CD8-positive, alpha-beta memory T cell (primary cell): ENCODE measurements at regions not wholly inside any gene's neighbourhood (a gene's known extent, or its start where the extent isn't known, plus 50 kb on each side); places are given as distances from the start of the nearest gene placed in this dataset.

Source experiments
- CTCF ChIA-PET: fragments of 350-600 bp; sonication (Branson Sonifier 250); formaldehyde crosslinking; loops from one replicate; lab custom pipeline; 2021; ENCODE audit warnings: antibody characterized with exemption; lab: Charles Lee
- POLR2A ChIA-PET: fragments of 350-600 bp; sonication (Branson Sonifier 250); formaldehyde crosslinking; loops from one replicate; lab custom pipeline; 2021; ENCODE audit warnings: antibody characterized with exemption; lab: Charles Lee
- DNase-seq, 5 donors: peaks; one replicate each; pipeline versions ENCODE4 v3.0.0 to v3.0.0-alpha.2; 2020 to 2022; ENCODE audit warnings: mixed read lengths in 1 of 5
- H3K27ac ChIP-seq: one replicate; pipeline ENCODE4 v1.7.0; 2013; ENCODE audit warnings: low read depth, mild to moderate bottlenecking, low read length, moderate library complexity
- H3K27me3 ChIP-seq: 2 replicates; pipeline ENCODE4 v1.7.0; 2013; ENCODE audit warnings: low read length, mild to moderate bottlenecking; ENCODE audit not compliant: insufficient read depth, poor library complexity, severe bottlenecking
- H3K36me3 ChIP-seq: 2 replicates; pipeline ENCODE4 v1.7.0; 2013; ENCODE audit warnings: mild to moderate bottlenecking, low read length, moderate library complexity; ENCODE audit not compliant: insufficient read depth
- H3K4me1 ChIP-seq: 2 replicates; pipeline ENCODE4 v1.7.0; 2013; ENCODE audit warnings: mild to moderate bottlenecking, low read length, moderate library complexity; ENCODE audit not compliant: insufficient read depth
- H3K4me3 ChIP-seq: 2 replicates; pipeline ENCODE4 v1.7.0; 2013; ENCODE audit warnings: mild to moderate bottlenecking, low read length
- H3K9me3 ChIP-seq: 2 replicates; pipeline ENCODE4 v1.7.0; 2013; ENCODE audit warnings: mild to moderate bottlenecking, low read length
- H3K27ac Mint-ChIP-seq, 8 donors: one replicate each; pipeline ENCODE4 v1.8.0; 2020 to 2021; ENCODE audit warnings: mixed read lengths in 8 of 8, mild to moderate bottlenecking in 6 of 8, inconsistent platforms in 3 of 8, moderate library complexity in 3 of 8
- H3K27me3 Mint-ChIP-seq, 2 donors: one replicate each; pipeline ENCODE4 v1.8.0; 2020 to 2021; ENCODE audit warnings: mixed read lengths in 2 of 2, mild to moderate bottlenecking in 1 of 2, moderate library complexity in 1 of 2
- H3K36me3 Mint-ChIP-seq, 3 donors: one replicate each; pipeline ENCODE4 v1.8.0; 2020 to 2021; ENCODE audit warnings: mixed read lengths in 3 of 3, inconsistent platforms in 1 of 3, mild to moderate bottlenecking in 1 of 3
- H3K4me1 Mint-ChIP-seq, 3 donors: one replicate each; pipeline ENCODE4 v1.8.0; 2020 to 2021; ENCODE audit warnings: mixed read lengths in 3 of 3, inconsistent platforms in 1 of 3, mild to moderate bottlenecking in 1 of 3
- H3K4me3 Mint-ChIP-seq, 7 donors: one replicate each; pipeline ENCODE4 v1.8.0; 2020 to 2021; ENCODE audit warnings: mixed read lengths in 7 of 7, mild to moderate bottlenecking in 6 of 7, moderate library complexity in 4 of 7, inconsistent platforms in 2 of 7
- H3K9me3 Mint-ChIP-seq, 5 donors: one replicate each; pipeline ENCODE4 v1.8.0; 2020 to 2022; ENCODE audit warnings: mixed read lengths in 5 of 5, mild to moderate bottlenecking in 3 of 5, moderate library complexity in 2 of 5, inconsistent platforms in 1 of 5

DNA sequence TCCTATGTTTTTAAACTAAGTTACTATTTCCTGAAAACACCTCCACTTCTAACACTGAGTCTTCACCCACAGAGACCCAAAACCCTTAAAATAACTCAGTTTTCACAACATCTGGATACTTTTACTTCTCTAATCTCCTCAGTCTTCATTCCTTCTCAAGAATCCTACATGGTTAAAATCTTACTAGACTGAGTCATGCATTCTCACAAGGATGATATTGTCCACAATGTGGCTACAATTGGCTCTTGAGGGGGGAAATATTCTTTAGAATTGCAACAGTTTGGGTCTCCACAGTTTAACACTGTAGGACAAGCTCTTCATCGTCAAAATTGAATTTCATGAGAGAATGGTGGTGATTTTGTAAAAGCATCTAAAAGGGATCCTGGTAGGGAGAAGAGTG, 397.1 kb downstream of the SLITRK5 start:
- Mint-ChIP-seq H3K4me1 (no peaks in the 10 kb centered on the region), H3K4me3 (no peak overlapping the region), H3K27me3 (no peaks in the 10 kb centered on the region), H3K27ac (no peak overlapping the region), H3K9me3 (peaks cover 0 to 13% (median 5%) of the 10 kb centered on the region in 5 donors), H3K36me3 (no peaks in the 10 kb centered on the region)
- Histone ChIP-seq H3K27ac (no peak overlapping the region), H3K36me3 (no peaks in the 10 kb centered on the region), H3K4me1 (no peaks in the 10 kb centered on the region), H3K4me3 (no peak overlapping the region), H3K27me3 (no peaks in the 10 kb centered on the region), H3K9me3 (no peaks in the 10 kb centered on the region)
- POLR2A ChIA-PET: no interaction called here
- DNase-seq: no peak
- CTCF ChIA-PET: no interaction called here

DNA sequence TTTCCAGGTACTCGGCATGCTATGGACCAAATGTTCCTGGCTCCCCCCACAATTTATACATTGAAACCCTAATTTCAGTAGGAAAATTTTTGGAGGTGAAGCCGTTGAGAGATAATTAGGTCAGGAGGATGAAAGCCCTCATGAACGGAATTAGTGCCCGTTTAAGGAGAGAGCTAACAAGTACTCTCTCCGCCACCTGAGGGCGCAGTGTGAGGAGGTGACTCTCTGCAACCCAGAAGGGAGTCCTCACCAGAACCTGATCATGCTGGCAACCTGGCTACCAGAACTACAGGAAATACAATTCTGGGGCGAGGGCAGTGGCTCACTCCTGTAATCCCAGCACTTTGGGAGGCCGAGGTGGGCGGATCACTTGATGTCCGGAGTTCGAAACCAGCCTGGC, 397.8 kb downstream of the SLITRK5 start:
- no peaks in the 10 kb centered on the region for H3K4me1 Mint-ChIP-seq
- ChIA-PET CTCF (no interaction called here), POLR2A (no interaction called here)
- H3K4me3 Mint-ChIP-seq: no peak overlapping the region
- no peaks in the 10 kb centered on the region for H3K27me3 Mint-ChIP-seq
- Histone ChIP-seq H3K27ac (no peak overlapping the region), H3K4me3 (no peak overlapping the region), H3K27me3 (no peaks in the 10 kb centered on the region), H3K9me3 (no peaks in the 10 kb centered on the region), H3K4me1 (no peaks in the 10 kb centered on the region), H3K36me3 (no peaks in the 10 kb centered on the region)
- H3K27ac Mint-ChIP-seq: no peak overlapping the region
- DNase-seq: no peak
- peaks cover 0 to 13% (median 5%) of the 10 kb centered on the region in 5 donors for H3K9me3 Mint-ChIP-seq
- no peaks in the 10 kb centered on the region for H3K36me3 Mint-ChIP-seq

DNA sequence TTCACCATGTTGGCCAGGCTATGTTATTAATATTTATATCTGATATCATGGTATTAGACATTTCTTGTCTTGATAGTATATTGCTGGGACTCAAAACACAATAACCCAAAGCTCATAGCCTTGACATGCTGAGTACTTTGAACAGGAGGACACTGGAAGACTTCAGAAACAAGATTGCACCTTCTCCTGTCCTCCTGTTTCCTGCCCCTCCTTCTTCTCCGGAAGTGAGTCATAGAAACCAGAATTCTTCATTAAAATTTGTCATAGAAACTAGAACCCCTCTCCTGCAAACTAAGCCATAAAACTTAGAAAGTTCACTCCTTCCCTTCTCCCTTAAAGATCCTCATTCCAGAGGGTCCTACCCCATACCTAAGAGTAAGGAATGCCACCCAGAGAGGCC, 400.2 kb downstream of the SLITRK5 start:
- Mint-ChIP-seq H3K27me3 (no peaks in the 10 kb centered on the region), H3K4me1 (no peaks in the 10 kb centered on the region), H3K27ac (no peak overlapping the region), H3K4me3 (no peak overlapping the region), H3K36me3 (no peaks in the 10 kb centered on the region), H3K9me3 (peaks cover 0 to 10% (median 0%) of the 10 kb centered on the region in 5 donors)
- no peak for DNase-seq
- CTCF ChIA-PET: no interaction called here
- Histone ChIP-seq H3K9me3 (no peaks in the 10 kb centered on the region), H3K27me3 (no peaks in the 10 kb centered on the region), H3K4me3 (no peak overlapping the region), H3K27ac (no peak overlapping the region), H3K36me3 (no peaks in the 10 kb centered on the region), H3K4me1 (no peaks in the 10 kb centered on the region)
- POLR2A ChIA-PET: no interaction called here

DNA sequence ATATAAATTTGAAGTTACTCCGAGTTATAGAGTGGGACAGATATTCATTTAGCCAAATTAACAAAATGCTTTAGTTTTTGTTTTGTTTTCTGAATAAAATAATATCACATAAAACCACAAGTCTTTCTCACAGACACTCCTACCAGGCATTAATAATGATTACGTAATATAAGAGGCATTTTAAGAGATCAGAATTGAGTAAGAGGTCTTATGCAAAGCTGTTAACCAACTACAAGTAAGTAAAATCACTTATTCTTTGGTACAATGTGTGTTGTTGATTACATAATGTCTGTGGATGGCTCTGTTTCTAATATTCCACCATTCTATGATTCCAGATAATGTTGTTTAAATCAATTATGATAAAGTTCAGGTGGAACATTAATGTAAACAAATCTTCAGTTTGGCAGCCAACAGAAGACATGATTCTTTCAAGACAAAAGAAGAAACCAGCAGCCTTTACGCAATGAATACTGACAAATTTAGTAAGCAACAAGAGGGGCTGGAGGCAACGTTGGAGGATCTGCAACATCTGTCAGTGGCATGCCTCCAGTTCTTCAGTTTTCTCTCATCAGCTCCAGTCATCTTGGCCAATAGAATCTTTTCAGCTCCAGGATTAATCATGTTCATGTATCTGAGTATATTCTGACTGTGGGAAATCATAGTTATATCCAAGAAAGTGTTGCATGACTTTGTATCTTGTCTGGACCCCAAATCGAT, 403.8 kb downstream of the SLITRK5 start:
- Histone ChIP-seq H3K27ac (no peak overlapping the region), H3K4me1 (no peaks in the 10 kb centered on the region), H3K9me3 (no peaks in the 10 kb centered on the region), H3K36me3 (no peaks in the 10 kb centered on the region), H3K4me3 (no peak overlapping the region), H3K27me3 (no peaks in the 10 kb centered on the region)
- no peak overlapping the region for H3K27ac Mint-ChIP-seq
- H3K36me3 Mint-ChIP-seq: no peaks in the 10 kb centered on the region
- ChIA-PET CTCF (interaction anchor here (0.7 kb wide), 1 partner anchor 22 kb away, joined by 3 read pairs; no protein-coding TSS in a partner anchor), POLR2A (no interaction called here)
- no peaks in the 10 kb centered on the region for H3K27me3 Mint-ChIP-seq
- no peak for DNase-seq
- no peak overlapping the region for H3K4me3 Mint-ChIP-seq
- H3K9me3 Mint-ChIP-seq: peaks cover 0 to 6% (median 0%) of the 10 kb centered on the region in 5 donors
- H3K4me1 Mint-ChIP-seq: no peaks in the 10 kb centered on the region

DNA sequence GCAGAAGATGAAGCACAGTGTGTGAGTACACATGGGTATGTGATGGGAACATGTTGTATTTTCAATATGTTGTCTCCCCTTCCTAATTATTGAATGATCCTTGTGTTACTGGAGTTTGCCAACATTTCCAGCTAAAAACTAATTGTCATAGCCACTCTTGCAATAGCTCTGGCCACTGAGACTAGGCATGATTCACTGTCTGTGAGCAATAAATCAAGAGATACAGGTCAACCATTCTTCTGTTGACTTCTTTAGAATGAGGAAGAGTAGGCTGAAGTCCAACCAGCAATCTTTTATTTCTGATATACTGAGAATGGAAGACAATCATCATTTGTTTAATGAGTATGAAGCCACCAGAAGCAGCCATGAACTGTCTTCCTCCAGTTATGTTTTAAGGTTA, 413.9 kb downstream of the SLITRK5 start:
- Mint-ChIP-seq H3K27me3 (no peaks in the 10 kb centered on the region), H3K4me1 (peaks cover under 1 to 2% (median under 1%) of the 10 kb centered on the region in 3 donors), H3K36me3 (no peaks in the 10 kb centered on the region), H3K4me3 (no peak overlapping the region), H3K9me3 (peaks cover 0 to 15% (median 2%) of the 10 kb centered on the region in 5 donors), H3K27ac (no peak overlapping the region)
- Histone ChIP-seq H3K36me3 (no peaks in the 10 kb centered on the region), H3K9me3 (no peaks in the 10 kb centered on the region), H3K27me3 (no peaks in the 10 kb centered on the region), H3K27ac (no peak overlapping the region), H3K4me1 (no peaks in the 10 kb centered on the region), H3K4me3 (no peak overlapping the region)
- ChIA-PET CTCF (no interaction called here), POLR2A (no interaction called here)
- DNase-seq: no peak

DNA sequence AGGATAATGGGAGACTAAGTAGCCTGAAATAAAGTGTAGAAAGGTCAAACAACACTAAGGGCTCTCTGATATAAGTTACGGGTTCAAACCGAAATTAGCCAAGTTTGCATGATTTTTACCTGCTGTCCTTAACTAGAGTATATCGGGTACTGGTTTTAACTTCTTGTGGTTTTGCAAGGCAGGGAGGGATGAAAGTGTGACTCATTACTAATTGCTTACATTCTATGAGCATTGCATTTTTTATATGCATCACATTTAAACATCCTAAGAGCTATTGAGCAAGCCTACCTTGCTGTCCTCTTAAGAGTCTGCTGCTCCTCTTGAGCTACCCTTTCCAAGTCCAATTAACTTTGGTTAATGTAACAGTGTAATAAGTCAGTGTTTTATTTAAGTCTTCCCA, 415.4 kb downstream of the SLITRK5 start:
- Mint-ChIP-seq H3K4me3 (no peak overlapping the region), H3K4me1 (peaks cover 7 to 17% (median 11%) of the 10 kb centered on the region in 3 donors), H3K36me3 (no peaks in the 10 kb centered on the region), H3K27ac (no peak overlapping the region), H3K9me3 (peaks cover 0 to 27% (median 2%) of the 10 kb centered on the region in 5 donors), H3K27me3 (no peaks in the 10 kb centered on the region)
- POLR2A ChIA-PET: no interaction called here
- H3K27ac ChIP-seq: no peak overlapping the region
- no peak overlapping the region for H3K4me3 ChIP-seq
- no peaks in the 10 kb centered on the region for H3K27me3 ChIP-seq
- no peaks in the 10 kb centered on the region for H3K4me1 ChIP-seq
- no peak for DNase-seq
- CTCF ChIA-PET: no interaction called here
- no peaks in the 10 kb centered on the region for H3K36me3 ChIP-seq
- H3K9me3 ChIP-seq: no peaks in the 10 kb centered on the region

DNA sequence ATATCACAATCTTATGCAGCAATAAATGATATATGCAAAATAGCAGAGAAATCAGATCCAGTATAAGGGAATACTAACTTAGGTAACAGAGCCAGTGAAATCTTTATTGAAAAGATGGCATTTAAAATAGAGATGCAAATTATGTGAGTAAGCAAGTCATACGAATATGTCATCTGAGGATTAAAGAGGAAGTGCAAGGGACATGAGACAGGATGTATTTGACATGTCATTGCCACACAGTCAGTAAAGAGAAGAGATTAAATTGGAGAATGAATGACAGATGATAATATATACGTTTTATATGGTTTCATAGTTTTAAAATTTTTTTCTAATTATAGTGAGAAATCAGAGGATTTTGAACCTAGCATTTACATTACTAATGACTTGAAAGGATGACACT, 426.4 kb downstream of the SLITRK5 start:
- no peak overlapping the region for H3K27ac Mint-ChIP-seq
- H3K36me3 Mint-ChIP-seq: peaks cover 0 to 4% (median 0%) of the 10 kb centered on the region in 3 donors
- Histone ChIP-seq H3K4me1 (no peaks in the 10 kb centered on the region), H3K36me3 (no peaks in the 10 kb centered on the region), H3K9me3 (no peaks in the 10 kb centered on the region), H3K4me3 (no peak overlapping the region), H3K27ac (no peak overlapping the region), H3K27me3 (no peaks in the 10 kb centered on the region)
- peaks cover 0 to 6% (median 2%) of the 10 kb centered on the region in 3 donors for H3K4me1 Mint-ChIP-seq
- ChIA-PET POLR2A (no interaction called here), CTCF (no interaction called here)
- DNase-seq: no peak
- peaks cover 4 to 28% (median 6%) of the 10 kb centered on the region in 5 donors for H3K9me3 Mint-ChIP-seq
- peaks cover 0 to 1% of the 10 kb centered on the region in 2 donors for H3K27me3 Mint-ChIP-seq
- H3K4me3 Mint-ChIP-seq: no peak overlapping the region

DNA sequence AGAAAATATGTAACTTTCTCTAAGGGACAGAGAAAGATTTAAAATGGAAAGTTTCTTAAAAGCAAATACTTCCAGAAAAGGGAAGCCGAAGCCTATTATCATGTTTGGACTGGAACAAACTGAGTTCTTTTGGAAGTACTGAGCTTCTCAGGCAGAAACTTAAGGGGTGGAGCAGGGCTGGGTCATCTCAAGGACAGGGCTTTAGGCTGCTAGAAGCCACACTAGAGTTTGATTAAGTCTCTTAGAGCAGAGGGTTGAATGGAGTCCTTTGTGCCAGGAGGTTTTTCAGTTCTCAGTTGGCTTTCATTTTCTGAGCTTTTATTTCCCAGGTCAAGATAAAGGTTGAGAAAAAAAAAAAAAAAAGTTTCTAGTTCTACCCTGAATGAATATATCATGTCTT, 432.7 kb downstream of the SLITRK5 start:
- Mint-ChIP-seq H3K9me3 (peaks cover 4 to 29% (median 6%) of the 10 kb centered on the region in 5 donors), H3K4me3 (no peak overlapping the region), H3K36me3 (peaks cover 0 to 4% (median 0%) of the 10 kb centered on the region in 3 donors), H3K4me1 (no peaks in the 10 kb centered on the region), H3K27ac (no peak overlapping the region), H3K27me3 (peaks cover 0 to 1% of the 10 kb centered on the region in 2 donors)
- no peaks in the 10 kb centered on the region for H3K9me3 ChIP-seq
- no peak for DNase-seq
- ChIA-PET CTCF (no interaction called here), POLR2A (no interaction called here)
- H3K27me3 ChIP-seq: no peaks in the 10 kb centered on the region
- H3K4me1 ChIP-seq: no peaks in the 10 kb centered on the region
- H3K36me3 ChIP-seq: no peaks in the 10 kb centered on the region
- no peak overlapping the region for H3K4me3 ChIP-seq
- no peak overlapping the region for H3K27ac ChIP-seq
